ENCODE measurements at regions not wholly inside any gene's neighbourhood (a gene's known extent, or its start where the extent isn't known, plus 50 kb on each side); places are given as distances from the start of the nearest gene placed in this dataset.

- WGBS, 2 donors = 61 to 72% methylated on average over 5 of the region's 5 CpGs
- H3K27me3 ChIP-seq = no peaks in the 10 kb centered on the region
- no peak for TF ChIP-seq CTCF (IDR thresholded peaks at IDR 0.05)
- no peak for TF ChIP-seq POLR2A (IDR thresholded peaks at IDR 0.05)
- intact Hi-C loops (cut with DNase I; ENCODE audit: low total_unique reads) = no loop called here
- no peaks in the 10 kb centered on the region for H3K4me1 ChIP-seq
- H3K27ac ChIP-seq = no peak overlapping the region
- DNase-seq = no peak
- H3K9me3 ChIP-seq = no peaks in the 10 kb centered on the region
- H3K36me3 ChIP-seq (ENCODE audit: low read depth, missing control alignments) = no peaks in the 10 kb centered on the region
- H3K4me3 ChIP-seq = no peak overlapping the region
Observed at GRCh38 chr3:191869738-191870415, 408.9 kb downstream of the PYDC2 start.

GRCh38 chr3:191873736-191874135, 412.8 kb downstream of the PYDC2 start:
- Histone ChIP-seq H3K36me3 (ENCODE audit: low read depth, missing control alignments) (no peaks in the 10 kb centered on the region), H3K4me1 (no peaks in the 10 kb centered on the region), H3K27ac (no peak overlapping the region), H3K9me3 (no peaks in the 10 kb centered on the region), H3K4me3 (no peak overlapping the region), H3K27me3 (no peaks in the 10 kb centered on the region)
- intact Hi-C loops (cut with DNase I; ENCODE audit: low total_unique reads) = no loop called here
- no peak for DNase-seq
- no peak for TF ChIP-seq POLR2A (IDR thresholded peaks at IDR 0.05)
- TF ChIP-seq CTCF (IDR thresholded peaks at IDR 0.05) = no peak
- WGBS, 2 donors = 91 to 96% methylated on average over 2 of the region's 2 CpGs

GRCh38 chr3:191882289-191882688, 421.3 kb downstream of the PYDC2 start:
- DNase-seq = no peak
- no peaks in the 10 kb centered on the region for H3K36me3 ChIP-seq (ENCODE audit: low read depth, missing control alignments)
- no peaks in the 10 kb centered on the region for H3K4me1 ChIP-seq
- TF ChIP-seq CTCF (IDR thresholded peaks at IDR 0.05) = no peak
- no peak for TF ChIP-seq POLR2A (IDR thresholded peaks at IDR 0.05)
- H3K4me3 ChIP-seq = no peak overlapping the region
- H3K27ac ChIP-seq = no peak overlapping the region
- intact Hi-C loops (cut with DNase I; ENCODE audit: low total_unique reads) = no loop called here
- WGBS, 2 donors = 48 to 54% methylated on average over 3 of the region's 3 CpGs
- H3K9me3 ChIP-seq = no peaks in the 10 kb centered on the region
- no peaks in the 10 kb centered on the region for H3K27me3 ChIP-seq

GRCh38 chr3:191884132-191884531, 423.2 kb downstream of the PYDC2 start:
- no peak for TF ChIP-seq POLR2A (IDR thresholded peaks at IDR 0.05)
- TF ChIP-seq CTCF (IDR thresholded peaks at IDR 0.05) = no peak
- intact Hi-C loops (cut with DNase I; ENCODE audit: low total_unique reads) = no loop called here
- H3K9me3 ChIP-seq = no peaks in the 10 kb centered on the region
- H3K36me3 ChIP-seq (ENCODE audit: low read depth, missing control alignments) = no peaks in the 10 kb centered on the region
- H3K27me3 ChIP-seq = no peaks in the 10 kb centered on the region
- DNase-seq = no peak
- no peak overlapping the region for H3K27ac ChIP-seq
- H3K4me1 ChIP-seq = no peaks in the 10 kb centered on the region
- no peak overlapping the region for H3K4me3 ChIP-seq

- no peaks in the 10 kb centered on the region for H3K27me3 ChIP-seq
- H3K9me3 ChIP-seq = no peaks in the 10 kb centered on the region
- H3K4me1 ChIP-seq = no peaks in the 10 kb centered on the region
- intact Hi-C loops (cut with DNase I; ENCODE audit: low total_unique reads) = no loop called here
- TF ChIP-seq POLR2A (IDR thresholded peaks at IDR 0.05) (no peak), CTCF (IDR thresholded peaks at IDR 0.05) (no peak)
- no peak overlapping the region for H3K27ac ChIP-seq
- DNase-seq = no peak
- H3K4me3 ChIP-seq = no peak overlapping the region
- H3K36me3 ChIP-seq (ENCODE audit: low read depth, missing control alignments) = no peaks in the 10 kb centered on the region
- WGBS, 2 donors = 78 to 83% methylated on average over 5 of the region's 5 CpGs
Observed at GRCh38 chr3:191889106-191889505, 428.1 kb downstream of the PYDC2 start.
